T-cell (primary cell): ENCODE measurements at regions not wholly inside any gene's neighbourhood (a gene's known extent, or its start where the extent isn't known, plus 50 kb on each side); places are given as distances from the start of the nearest gene placed in this dataset.

Experiments used
- ATAC-seq, 4 experiments: fragments of 200-7000 bp in 3 of 4; fragments of 150-1000 bp in 1 of 4; cut with Tn5 transposase; replicated peaks in 1 of 4; 1 replicate in 3 of 4; 2 replicates in 1 of 4; pipeline ENCODE4 v1.10.0; 2021; ENCODE audit warnings: moderate library complexity in 3 of 4, mild to moderate bottlenecking in 2 of 4, moderate number of reproducible peaks in 1 of 4
- CTCF ChIA-PET, 2 donors: fragments of 300-600 bp; sonication (Branson Sonifier 250); formaldehyde crosslinking; loops; one replicate each; lab custom pipeline; 2022; ENCODE audit warnings: antibody characterized with exemption in 2 of 2; lab: Charles Lee
- POLR2A ChIA-PET, 2 donors: fragments of 300-600 bp; sonication (Branson Sonifier 250); formaldehyde crosslinking; loops; one replicate each; lab custom pipeline; 2022; ENCODE audit warnings: antibody characterized with exemption in 2 of 2; lab: Charles Lee
- DNase-seq, 35 experiments: peaks; one replicate each; pipeline versions ENCODE4 v3.0.0 to v3.0.0-alpha.2; 2013 to 2023
- H3K27ac ChIP-seq: one replicate; pipeline ENCODE4 v1.5.1; 2013; ENCODE audit warnings: low read length
- H3K27me3 ChIP-seq, 2 experiments: replicated peaks in 1 of 2; 1 replicate in 1 of 2; 2 replicates in 1 of 2; pipeline versions ENCODE4 v1.6.1 to v1.7.0; 2013; ENCODE audit warnings: low read length in 1 of 2, mixed read lengths in 1 of 2; ENCODE audit not compliant: control insufficient read depth in 2 of 2, insufficient read depth in 2 of 2; ENCODE audit errors: extremely low read depth in 1 of 2
- H3K36me3 ChIP-seq, 2 donors: 1 replicate in 1 of 2; 2 replicates in 1 of 2; pipeline versions ENCODE4 v1.6.1 to v1.7.0; 2013; ENCODE audit warnings: low read length in 1 of 2; ENCODE audit not compliant: control insufficient read depth in 2 of 2, insufficient read depth in 1 of 2; ENCODE audit errors: extremely low read depth in 1 of 2
- H3K4me1 ChIP-seq, 2 experiments: 1 replicate in 1 of 2; 2 replicates in 1 of 2; pipeline versions ENCODE4 v1.6.1 to v1.7.0; 2013; ENCODE audit warnings: low read length in 2 of 2, mixed read lengths in 1 of 2; ENCODE audit not compliant: insufficient read depth in 2 of 2, control insufficient read depth in 1 of 2; ENCODE audit errors: extremely low read depth in 1 of 2
- H3K4me3 ChIP-seq, 2 donors: 1 replicate in 1 of 2; 2 replicates in 1 of 2; pipeline versions ENCODE4 v1.5.1 to v1.7.0; 2013; ENCODE audit warnings: mild to moderate bottlenecking in 2 of 2, low read length in 1 of 2, moderate library complexity in 1 of 2; ENCODE audit not compliant: control insufficient read depth in 1 of 2; ENCODE audit errors: extremely low read depth in 1 of 2
- H3K9me3 ChIP-seq: 2 replicates; pipeline ENCODE4 v1.7.0; 2013
- H3K27ac Mint-ChIP-seq, 2 donors: one replicate each; pipeline ENCODE4 v1.8.0; 2020 to 2021; ENCODE audit warnings: mild to moderate bottlenecking in 2 of 2, mixed read lengths in 2 of 2
- H3K27me3 Mint-ChIP-seq, 2 donors: one replicate each; pipeline ENCODE4 v1.8.0; 2021 to 2022; ENCODE audit warnings: mixed read lengths in 2 of 2
- H3K36me3 Mint-ChIP-seq: one replicate; pipeline ENCODE4 v1.8.0; 2021; ENCODE audit warnings: mixed read lengths
- H3K4me1 Mint-ChIP-seq, 3 donors: one replicate each; pipeline ENCODE4 v1.8.0; 2020 to 2022; ENCODE audit warnings: mixed read lengths in 3 of 3, mild to moderate bottlenecking in 1 of 3
- H3K4me3 Mint-ChIP-seq, 3 donors: one replicate each; pipeline ENCODE4 v1.8.0; 2020 to 2022; ENCODE audit warnings: mild to moderate bottlenecking in 3 of 3, mixed read lengths in 3 of 3, moderate library complexity in 3 of 3
- H3K9me3 Mint-ChIP-seq, 3 donors: one replicate each; pipeline ENCODE4 v1.8.0; 2020 to 2022; ENCODE audit warnings: mixed read lengths in 3 of 3
- WGBS: methylation state at CpG from one replicate; pipeline ENCODE4 v1.1.5; 2013; ENCODE audit warnings: missing lambda C conversion rate; ENCODE audit not compliant: insufficient coverage; 5-methylcytosine and 5-hydroxymethylcytosine counted together

DNA sequence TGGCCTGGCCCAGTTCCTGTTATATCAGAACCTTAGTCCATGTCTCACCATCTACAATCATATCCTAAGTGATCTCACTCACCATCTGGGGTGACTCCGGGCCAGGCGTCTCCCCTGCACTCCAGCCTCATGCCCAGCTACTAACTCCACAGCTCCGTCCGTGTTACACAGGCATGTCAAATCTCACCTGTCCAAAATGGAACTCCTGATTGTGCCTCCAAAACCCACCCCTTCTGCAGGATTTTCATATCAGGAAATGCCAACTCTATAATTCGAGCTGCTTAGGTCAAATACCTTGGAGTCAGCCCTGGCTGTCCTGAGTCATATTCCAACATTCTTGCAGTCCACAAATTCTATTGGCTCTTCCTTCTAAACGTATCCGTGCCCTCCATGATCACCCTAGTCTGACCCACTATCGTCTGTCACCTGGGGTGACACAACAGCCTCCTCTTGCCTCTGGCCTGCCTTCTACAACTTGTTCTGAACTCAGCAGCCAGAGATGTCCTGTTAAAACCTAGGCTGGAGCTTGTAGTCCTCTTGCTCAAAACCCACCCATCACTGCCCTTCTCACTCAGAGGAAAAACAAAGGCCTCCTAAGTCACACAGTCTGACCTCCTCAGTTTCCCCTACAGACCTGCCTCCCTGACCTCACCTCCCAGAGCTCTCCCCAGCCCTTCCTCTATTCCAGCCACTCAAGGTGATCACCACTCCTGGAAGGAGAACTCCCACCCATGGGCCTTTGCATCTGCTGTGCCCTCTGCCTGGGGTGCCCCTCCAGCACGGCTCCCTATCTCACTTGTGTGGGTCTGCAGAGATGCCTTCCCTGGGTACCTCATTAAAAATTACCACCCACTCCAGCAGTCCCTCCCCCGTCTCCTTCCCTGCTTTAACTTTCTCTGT, 85.3 kb upstream of the SIRPA start:
- WGBS = 77% methylated on average over 10 of the region's 10 CpGs
- DNase-seq (no peak), ATAC-seq (no peak)
- peaks cover 0 to 43% of the 10 kb centered on the region in 2 experiments for H3K27me3 ChIP-seq
- H3K9me3 ChIP-seq = no peaks in the 10 kb centered on the region
- no peak overlapping the region for H3K4me3 ChIP-seq
- peaks cover 7 to 19% (median 10%) of the 10 kb centered on the region in 3 donors for H3K4me1 Mint-ChIP-seq
- peaks cover 37 to 53% of the 10 kb centered on the region in 2 donors for H3K27me3 Mint-ChIP-seq
- no peaks in the 10 kb centered on the region for H3K36me3 Mint-ChIP-seq
- no peak overlapping the region for H3K27ac ChIP-seq
- H3K4me3 Mint-ChIP-seq = no peak overlapping the region
- POLR2A ChIA-PET = no interaction called here
- H3K4me1 ChIP-seq = no peaks in the 10 kb centered on the region
- CTCF ChIA-PET = interaction anchor here in 1 of 2 donors (0.7 kb wide), 1 partner anchor 52 kb away, joined by 4 read pairs; no protein-coding TSS in a partner anchor
- no peaks in the 10 kb centered on the region for H3K36me3 ChIP-seq
- H3K27ac Mint-ChIP-seq = no peak overlapping the region
- no peaks in the 10 kb centered on the region for H3K9me3 Mint-ChIP-seq

DNA sequence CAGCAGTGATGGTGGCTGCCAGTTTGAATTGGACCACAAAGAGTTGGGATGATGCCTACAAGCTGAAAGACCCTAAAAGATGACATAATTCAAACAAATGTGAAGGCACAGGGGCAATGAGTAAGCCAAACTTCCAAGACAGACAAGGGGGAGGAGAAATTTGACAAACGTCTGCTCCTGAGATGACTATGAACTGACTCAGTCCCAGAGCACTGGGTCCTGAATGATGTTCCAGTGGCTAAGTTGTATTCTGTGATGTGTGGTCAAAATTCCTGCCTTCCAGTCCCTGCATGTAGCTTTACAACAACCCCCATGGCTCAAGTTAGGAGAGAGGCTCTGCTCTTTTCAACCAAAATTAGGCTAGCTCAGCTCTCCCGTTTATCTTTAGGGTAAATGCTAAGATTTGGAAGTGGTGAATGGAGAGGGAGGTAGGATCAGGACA, 86.1 kb upstream of the SIRPA start:
- DNase-seq (no peak), ATAC-seq (no peak)
- Histone ChIP-seq H3K4me3 (no peak overlapping the region), H3K36me3 (no peaks in the 10 kb centered on the region), H3K27ac (no peak overlapping the region), H3K27me3 (peaks cover 0 to 47% of the 10 kb centered on the region in 2 experiments), H3K9me3 (no peaks in the 10 kb centered on the region), H3K4me1 (no peaks in the 10 kb centered on the region)
- H3K9me3 Mint-ChIP-seq = no peaks in the 10 kb centered on the region
- peaks cover 39 to 55% of the 10 kb centered on the region in 2 donors for H3K27me3 Mint-ChIP-seq
- H3K4me1 Mint-ChIP-seq = peaks cover 8 to 19% (median 10%) of the 10 kb centered on the region in 3 donors
- ChIA-PET CTCF (no interaction called here), POLR2A (no interaction called here)
- no peak overlapping the region for H3K4me3 Mint-ChIP-seq
- no peaks in the 10 kb centered on the region for H3K36me3 Mint-ChIP-seq
- no CpG with 5 or more reads among the region's 2 CpGs for WGBS
- no peak overlapping the region for H3K27ac Mint-ChIP-seq

GRCh38 chr20:1808101-1808500, 87.1 kb upstream of the SIRPA start:
- POLR2A ChIA-PET = no interaction called here
- Histone ChIP-seq H3K9me3 (no peaks in the 10 kb centered on the region), H3K4me1 (peaks cover 3 to 8% of the 10 kb centered on the region in 2 experiments), H3K4me3 (no peak overlapping the region), H3K27ac (no peak overlapping the region), H3K27me3 (peaks cover 0 to 46% of the 10 kb centered on the region in 2 experiments), H3K36me3 (no peaks in the 10 kb centered on the region)
- ATAC-seq = no peak
- no peak for DNase-seq
- CTCF ChIA-PET = no interaction called here
- H3K9me3 Mint-ChIP-seq = no peaks in the 10 kb centered on the region
- no peak overlapping the region for H3K4me3 Mint-ChIP-seq
- H3K27ac Mint-ChIP-seq = no peak overlapping the region
- H3K27me3 Mint-ChIP-seq = peaks cover 37 to 50% of the 10 kb centered on the region in 2 donors
- peaks cover 12 to 19% (median 16%) of the 10 kb centered on the region in 3 donors for H3K4me1 Mint-ChIP-seq
- no peaks in the 10 kb centered on the region for H3K36me3 Mint-ChIP-seq
- 76% methylated on average over 3 of the region's 6 CpGs for WGBS

- Mint-ChIP-seq H3K36me3 (no peaks in the 10 kb centered on the region), H3K27me3 (peaks cover 40 to 55% of the 10 kb centered on the region in 2 donors), H3K4me1 (peaks cover 16 to 23% (median 20%) of the 10 kb centered on the region in 3 donors), H3K27ac (no peak overlapping the region), H3K9me3 (no peaks in the 10 kb centered on the region), H3K4me3 (no peak overlapping the region)
- peaks cover 0 to 53% of the 10 kb centered on the region in 2 experiments for H3K27me3 ChIP-seq
- no peak overlapping the region for H3K4me3 ChIP-seq
- no peak for ATAC-seq
- POLR2A ChIA-PET = no interaction called here
- WGBS = 89% methylated on average over 4 of the region's 7 CpGs
- CTCF ChIA-PET = interaction anchor here in 1 of 2 donors (0.9 kb wide), 1 partner anchor 30 kb away, joined by 3 read pairs; no protein-coding TSS in a partner anchor
- H3K4me1 ChIP-seq = peaks cover 7 to 15% of the 10 kb centered on the region in 2 experiments
- no peaks in the 10 kb centered on the region for H3K36me3 ChIP-seq
- DNase-seq = no peak
- H3K9me3 ChIP-seq = no peaks in the 10 kb centered on the region
- no peak overlapping the region for H3K27ac ChIP-seq
These were observed 87.8 kb upstream of the SIRPA start for GRCh38 chr20:1807394-1807793.

DNA sequence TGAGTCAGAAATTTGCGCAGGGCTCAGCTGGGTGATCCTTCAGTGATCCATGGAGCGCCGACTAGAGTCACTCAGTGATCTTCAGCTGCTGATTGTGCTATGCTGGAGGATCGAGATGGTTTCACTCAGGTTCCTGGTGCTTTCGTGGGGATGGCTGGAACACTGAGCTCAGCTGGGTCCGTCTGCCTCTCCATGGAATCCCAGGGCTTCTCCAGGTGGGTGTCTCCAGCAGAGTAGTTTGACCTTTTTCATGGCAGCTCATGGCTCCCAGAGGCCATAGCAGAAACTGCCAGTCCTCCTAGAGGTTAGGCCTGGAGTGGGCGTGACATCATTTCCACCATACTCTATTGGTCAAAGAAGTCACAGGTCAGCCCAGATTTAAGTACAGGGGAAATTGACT, 88.8 kb upstream of the SIRPA start:
- Histone ChIP-seq H3K4me1 (peaks cover 9 to 18% of the 10 kb centered on the region in 2 experiments), H3K4me3 (no peak overlapping the region), H3K9me3 (no peaks in the 10 kb centered on the region), H3K27ac (no peak overlapping the region), H3K36me3 (no peaks in the 10 kb centered on the region), H3K27me3 (peaks cover 0 to 58% of the 10 kb centered on the region in 2 experiments)
- Mint-ChIP-seq H3K27ac (no peak overlapping the region), H3K9me3 (no peaks in the 10 kb centered on the region), H3K4me3 (no peak overlapping the region), H3K36me3 (no peaks in the 10 kb centered on the region), H3K27me3 (peaks cover 49 to 64% of the 10 kb centered on the region in 2 donors), H3K4me1 (peaks cover 23 to 30% (median 24%) of the 10 kb centered on the region in 3 donors)
- no peak for ATAC-seq
- POLR2A ChIA-PET = no interaction called here
- WGBS = 95% methylated on average over 5 of the region's 7 CpGs
- CTCF ChIA-PET = interaction anchor here in 1 of 2 donors (0.9 kb wide), 1 partner anchor 30 kb away, joined by 3 read pairs; no protein-coding TSS in a partner anchor
- DNase-seq = no peak

GRCh38 chr20:1805816-1806215, 89.4 kb upstream of the SIRPA start:
- ChIA-PET POLR2A (no interaction called here), CTCF (interaction anchor here in 1 of 2 donors (0.6 kb wide), 1 partner anchor 94 kb away, joined by 4 read pairs; no protein-coding TSS in a partner anchor)
- H3K36me3 ChIP-seq = no peaks in the 10 kb centered on the region
- H3K27me3 Mint-ChIP-seq = peaks cover 52 to 63% of the 10 kb centered on the region in 2 donors
- DNase-seq (no peak), ATAC-seq (no peak)
- no peak overlapping the region for H3K27ac ChIP-seq
- H3K4me1 ChIP-seq = peaks cover 9 to 18% of the 10 kb centered on the region in 2 experiments
- no peaks in the 10 kb centered on the region for H3K9me3 Mint-ChIP-seq
- H3K4me1 Mint-ChIP-seq = peaks cover 17 to 24% (median 18%) of the 10 kb centered on the region in 3 donors
- H3K9me3 ChIP-seq = no peaks in the 10 kb centered on the region
- no peak overlapping the region for H3K27ac Mint-ChIP-seq
- peaks cover 0 to 56% of the 10 kb centered on the region in 2 experiments for H3K27me3 ChIP-seq
- no peak overlapping the region for H3K4me3 Mint-ChIP-seq
- no peaks in the 10 kb centered on the region for H3K36me3 Mint-ChIP-seq
- no CpG with 5 or more reads among the region's 4 CpGs for WGBS
- no peak overlapping the region for H3K4me3 ChIP-seq
